HepG2 (cell line): ENCODE measurements at regions not wholly inside any gene's neighbourhood (a gene's known extent, or its start where the extent isn't known, plus 50 kb on each side); places are given as distances from the start of the nearest gene placed in this dataset.

Source experiments
- ATAC-seq: fragments of 200-7000 bp; cut with Tn5 transposase; 3 replicates; pipeline ENCODE4 v1.9.1; 2020; ENCODE audit warnings: mild to moderate bottlenecking, moderate library complexity
- BruUV-seq: library from RNA; stranded (reverse); fragments of 400-500 nt; replicated peaks from 2 replicates; lab custom pipeline; 2021; lab: Mats Ljungman, UMichigan
- CTCF ChIA-PET: fragments of 300-600 bp; formaldehyde crosslinking; extraction: SDS; loops from one replicate; lab custom pipeline; 2021; ENCODE audit warnings: low total read pairs, inconsistent platforms, low intra/inter-chr PET ratio; lab: Yijun Ruan, JAX
- POLR2A ChIA-PET: fragments of 350-600 bp; sonication (Branson Sonifier 250); formaldehyde crosslinking; loops from one replicate; lab custom pipeline; 2020; ENCODE audit warnings: antibody characterized with exemption, inconsistent platforms; lab: Yijun Ruan, JAX
- DNase-seq: peaks from one replicate; pipeline ENCODE4 v3.0.0-alpha.2; 2015; ENCODE audit warnings: low spot score
- FAIRE-seq: peaks from 3 replicates; lab custom pipeline; 2011; peaks lifted over from hg19 to GRCh38; lab: Jason Lieb, UNC
- H2AFZ ChIP-seq: one replicate; pipeline ENCODE4 v1.6.1; 2011; ENCODE audit warnings: low read length, inconsistent platforms
- H3K27ac ChIP-seq: fragments of 300-600 bp; 3 replicates; pipeline ENCODE4 v1.8.0; 2011; ENCODE audit warnings: mixed run types, mild to moderate bottlenecking, mixed read lengths, low read length, inconsistent platforms; ENCODE audit not compliant: insufficient read depth; ENCODE audit errors: extremely low read length
- H3K27me3 ChIP-seq, 2 experiments: fragments of 200-600 bp in 1 of 2; 2 replicates in 1 of 2; 3 replicates in 1 of 2; pipeline versions ENCODE4 v1.6.0 to v1.8.0; 2011; ENCODE audit warnings: low read length in 2 of 2, mild to moderate bottlenecking in 2 of 2, moderate library complexity in 2 of 2, inconsistent platforms in 1 of 2; ENCODE audit not compliant: insufficient read depth in 2 of 2, control insufficient read depth in 1 of 2
- H3K36me3 ChIP-seq, 2 experiments: fragments of 200-600 bp in 1 of 2; replicated peaks in 1 of 2; 2 replicates in 1 of 2; 3 replicates in 1 of 2; pipeline versions ENCODE4 v1.5.1 to v1.8.0; 2011; ENCODE audit warnings: low read length in 2 of 2, inconsistent platforms in 1 of 2; ENCODE audit not compliant: insufficient read depth in 2 of 2, control insufficient read depth in 1 of 2
- H3K4me1 ChIP-seq: 2 replicates; pipeline ENCODE4 v1.5.1; 2012; ENCODE audit warnings: low read length, inconsistent platforms; ENCODE audit not compliant: insufficient read depth
- H3K4me2 ChIP-seq: 2 replicates; pipeline ENCODE4 v1.6.0; 2011; ENCODE audit warnings: low read depth, low read length, inconsistent platforms
- H3K4me3 ChIP-seq, 3 experiments: fragments of 200-600 bp in 1 of 3; sonication (generic), shearing (Covaris generic) in 1 of 3; replicated peaks in 1 of 3; 2 replicates each; pipeline ENCODE4 v1.5.1; 2011 to 2016; ENCODE audit warnings: low read length in 3 of 3, inconsistent platforms in 2 of 3, low read depth in 2 of 3, mild to moderate bottlenecking in 2 of 3, control low read depth in 1 of 3, mixed read lengths in 1 of 3; ENCODE audit not compliant: insufficient read depth in 1 of 3
- H3K79me2 ChIP-seq: one replicate; pipeline ENCODE4 v1.6.1; 2011; ENCODE audit warnings: low read length, inconsistent platforms; ENCODE audit not compliant: insufficient read depth
- H3K9ac ChIP-seq: 2 replicates; pipeline ENCODE4 v1.6.0; 2011; ENCODE audit warnings: mild to moderate bottlenecking, low read depth, low read length, inconsistent platforms; ENCODE audit not compliant: insufficient read depth
- H3K9me3 ChIP-seq: 2 replicates; pipeline ENCODE4 v1.5.1; 2012; ENCODE audit warnings: mild to moderate bottlenecking, low read length
- H4K20me1 ChIP-seq: 2 replicates; pipeline ENCODE4 v1.6.0; 2011; ENCODE audit warnings: inconsistent platforms, mild to moderate bottlenecking, low read length, moderate library complexity; ENCODE audit not compliant: insufficient read depth
- DNMT1 ChIP-seq: sonication (generic); formaldehyde crosslinking; IDR thresholded peaks from 2 replicates; pipeline ENCODE4 v1.5.1; 2020; ENCODE audit warnings: mild to moderate bottlenecking, missing genetic modification reagents
- FOXO1 ChIP-seq: sonication (generic); formaldehyde crosslinking; IDR thresholded peaks from 2 replicates; pipeline ENCODE4 v1.4.0; 2020; ENCODE audit warnings: missing genetic modification reagents
- MXI1 ChIP-seq: IDR thresholded peaks from 3 replicates; pipeline ENCODE4 v1.6.1; 2012; ENCODE audit warnings: low read depth, low read length, inconsistent platforms, borderline replicate concordance
- MZF1 ChIP-seq: sonication (generic); formaldehyde crosslinking; IDR thresholded peaks from 2 replicates; pipeline ENCODE4 v1.8.1; 2023; ENCODE audit warnings: mild to moderate bottlenecking, missing genetic modification reagents, borderline replicate concordance
- SNRNP70 ChIP-seq: fragments of 200-400 bp; formaldehyde crosslinking; IDR thresholded peaks from 2 replicates; pipeline ENCODE4 v1.6.1; 2017; ENCODE audit warnings: mild to moderate bottlenecking, low read depth, low read length, moderate library complexity
- ZBTB26 ChIP-seq: IDR thresholded peaks from 2 replicates; pipeline ENCODE4 v1.6.1; 2016; ENCODE audit warnings: missing compliant biosample characterization, missing genetic modification reagents, borderline replicate concordance
- ZBTB43 ChIP-seq: sonication (generic); formaldehyde crosslinking; conservative IDR thresholded peaks from 2 replicates; pipeline ENCODE4 v1.4.0; 2020; ENCODE audit warnings: missing genetic modification reagents
- ZNF549 ChIP-seq: sonication (generic); formaldehyde crosslinking; IDR thresholded peaks from 2 replicates; pipeline ENCODE4 v1.5.0; 2020; ENCODE audit warnings: missing genetic modification reagents
- in situ Hi-C: cut with HindIII; loops from 2 replicates; pipeline ENCODE4 v1.10.0; 2017; ENCODE audit warnings: low pct_unique_long_range_greater_than_20kb; ENCODE audit not compliant: extremely low pct_ligation_motif_present
- intact Hi-C: fragments of 100-400 bp; cut with micrococcal nuclease; formaldehyde crosslinking; loops from one replicate; pipeline ENCODE4 v1.10.0; 2022; ENCODE audit not compliant: unreplicated experiment
- TF ChIP-seq, protein P1 (sequence below): IDR thresholded peaks from 2 replicates; pipeline ENCODE4 v1.6.1; 2016; ENCODE audit warnings: low read depth
- TF ChIP-seq, protein P2 (sequence below): sonication (generic); formaldehyde crosslinking; conservative IDR thresholded peaks from 2 replicates; pipeline ENCODE4 v1.4.0; 2020; ENCODE audit warnings: missing genetic modification reagents

- TF ChIP-seq ZBTB26 (CRISPR knock-in tag) (no peak), DNMT1 (CRISPR knock-in tag) (no peak)
- TF ChIP-seq, protein P1, sequence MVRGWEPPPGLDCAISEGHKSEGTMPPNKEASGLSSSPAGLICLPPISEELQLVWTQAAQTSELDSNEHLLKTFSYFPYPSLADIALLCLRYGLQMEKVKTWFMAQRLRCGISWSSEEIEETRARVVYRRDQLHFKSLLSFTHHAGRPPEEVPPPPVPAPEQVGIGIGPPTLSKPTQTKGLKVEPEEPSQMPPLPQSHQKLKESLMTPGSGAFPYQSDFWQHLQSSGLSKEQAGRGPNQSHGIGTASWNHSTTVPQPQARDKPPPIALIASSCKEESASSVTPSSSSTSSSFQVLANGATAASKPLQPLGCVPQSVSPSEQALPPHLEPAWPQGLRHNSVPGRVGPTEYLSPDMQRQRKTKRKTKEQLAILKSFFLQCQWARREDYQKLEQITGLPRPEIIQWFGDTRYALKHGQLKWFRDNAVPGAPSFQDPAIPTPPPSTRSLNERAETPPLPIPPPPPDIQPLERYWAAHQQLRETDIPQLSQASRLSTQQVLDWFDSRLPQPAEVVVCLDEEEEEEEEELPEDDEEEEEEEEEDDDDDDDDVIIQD (CRISPR knock-in tag): no peak
Observed at GRCh38 chr5:7018198-7018597, 305.0 kb downstream of the TENT4A start (continued).

GRCh38 chr5:7018601-7019000 lies 305.4 kb downstream of the TENT4A start:
- DNase-seq (no peak), ATAC-seq (no peak)
- Histone ChIP-seq H2AFZ (no peak overlapping the region), H3K4me1 (no peaks in the 10 kb centered on the region), H4K20me1 (no peaks in the 10 kb centered on the region), H3K36me3 (no peaks in the 10 kb centered on the region), H3K4me2 (no peak overlapping the region), H3K4me3 (no peak overlapping the region)
- intact Hi-C loops: no loop called here
- no peak for TF ChIP-seq ZBTB43 (CRISPR knock-in tag)
- TF ChIP-seq SNRNP70: no peak
- TF ChIP-seq FOXO1: no peak
- TF ChIP-seq, protein P2, sequence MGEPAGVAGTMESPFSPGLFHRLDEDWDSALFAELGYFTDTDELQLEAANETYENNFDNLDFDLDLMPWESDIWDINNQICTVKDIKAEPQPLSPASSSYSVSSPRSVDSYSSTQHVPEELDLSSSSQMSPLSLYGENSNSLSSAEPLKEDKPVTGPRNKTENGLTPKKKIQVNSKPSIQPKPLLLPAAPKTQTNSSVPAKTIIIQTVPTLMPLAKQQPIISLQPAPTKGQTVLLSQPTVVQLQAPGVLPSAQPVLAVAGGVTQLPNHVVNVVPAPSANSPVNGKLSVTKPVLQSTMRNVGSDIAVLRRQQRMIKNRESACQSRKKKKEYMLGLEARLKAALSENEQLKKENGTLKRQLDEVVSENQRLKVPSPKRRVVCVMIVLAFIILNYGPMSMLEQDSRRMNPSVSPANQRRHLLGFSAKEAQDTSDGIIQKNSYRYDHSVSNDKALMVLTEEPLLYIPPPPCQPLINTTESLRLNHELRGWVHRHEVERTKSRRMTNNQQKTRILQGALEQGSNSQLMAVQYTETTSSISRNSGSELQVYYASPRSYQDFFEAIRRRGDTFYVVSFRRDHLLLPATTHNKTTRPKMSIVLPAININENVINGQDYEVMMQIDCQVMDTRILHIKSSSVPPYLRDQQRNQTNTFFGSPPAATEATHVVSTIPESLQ (CRISPR knock-in tag): no peak
- TF ChIP-seq MXI1: no peak
- TF ChIP-seq ZNF549 (CRISPR knock-in tag): no peak
- no peak for TF ChIP-seq MZF1 (CRISPR knock-in tag)
- TF ChIP-seq, all 625 proteins: peak for 0
- Histone ChIP-seq H3K9ac (no peak overlapping the region), H3K27ac (no peak overlapping the region), H3K79me2 (no peaks in the 10 kb centered on the region), H3K27me3 (no peaks in the 10 kb centered on the region), H3K9me3 (no peaks in the 10 kb centered on the region)
- CTCF ChIA-PET: no interaction called here
- POLR2A ChIA-PET: no interaction called here
- BruUV-seq: no TSS peak
- FAIRE-seq: no peak
- in situ Hi-C loops: no loop called here
